H1 (cell line): ENCODE measurements at regions not wholly inside any gene's neighbourhood (a gene's known extent, or its start where the extent isn't known, plus 50 kb on each side); places are given as distances from the start of the nearest gene placed in this dataset.

Experiments
- BRCA1 ChIP-seq: IDR thresholded peaks from 2 replicates; pipeline ENCODE4 v1.6.1; 2012; ENCODE audit warnings: low read depth, low read length, improper control_type of control experiment
- CBX5 ChIP-seq: fragments of 300-800, 300-1000 bp; sonication (generic); IDR thresholded peaks from 2 replicates; pipeline ENCODE4 v1.7.1; 2016; ENCODE audit warnings: antibody characterized with exemption, low read length, low read depth
- CEBPB ChIP-seq: IDR thresholded peaks from 2 replicates; pipeline ENCODE4 v1.6.1; 2012; ENCODE audit warnings: low read depth, low read length
- CHD2 ChIP-seq: IDR thresholded peaks from 2 replicates; pipeline ENCODE4 v1.6.1; 2012; ENCODE audit warnings: low read length, improper control_type of control experiment
- EZH2 ChIP-seq: fragments of 200-600 bp; sonication (generic); IDR thresholded peaks from 2 replicates; pipeline ENCODE4 v1.7.1; 2012; ENCODE audit warnings: low read depth, mild to moderate bottlenecking, moderate library complexity, low read length, inconsistent platforms; ENCODE audit not compliant: severe bottlenecking
- FOSL1 ChIP-seq: IDR thresholded peaks from 2 replicates; pipeline ENCODE4 v1.6.1; 2011; ENCODE audit warnings: mild to moderate bottlenecking, low read depth, low read length, moderate library complexity; ENCODE audit not compliant: insufficient read depth
- JUN ChIP-seq: IDR thresholded peaks from 2 replicates; pipeline ENCODE4 v1.6.1; 2011; ENCODE audit warnings: low read depth, mild to moderate bottlenecking, improper control_type of control experiment, low read length
- NRF1 ChIP-seq: IDR thresholded peaks from 2 replicates; pipeline ENCODE4 v1.6.1; 2011; ENCODE audit warnings: mild to moderate bottlenecking, low read depth, low read length, improper control_type of control experiment
- POLR2AphosphoS5 ChIP-seq: IDR thresholded peaks from 2 replicates; pipeline ENCODE4 v1.6.1; 2011; ENCODE audit warnings: low read depth, low read length
- RAD21 ChIP-seq, 2 experiments: IDR thresholded peaks in 1 of 2; conservative IDR thresholded peaks in 1 of 2; 2 replicates each; pipeline ENCODE4 v1.6.1; 2011; ENCODE audit warnings: low read depth in 2 of 2, low read length in 2 of 2, improper control_type of control experiment in 1 of 2, inconsistent platforms in 1 of 2, mild to moderate bottlenecking in 1 of 2, moderate library complexity in 1 of 2
- SP1 ChIP-seq: IDR thresholded peaks from 2 replicates; pipeline ENCODE4 v1.6.1; 2011; ENCODE audit warnings: low read depth, low read length
- SUZ12 ChIP-seq: fragments of 200-600 bp; sonication (generic); IDR thresholded peaks from 2 replicates; pipeline ENCODE4 v1.6.1; 2012; ENCODE audit warnings: mild to moderate bottlenecking, inconsistent platforms, low read length, moderate library complexity, mixed read lengths
- TAF1 ChIP-seq: IDR thresholded peaks from 2 replicates; pipeline ENCODE4 v1.6.1; 2011; ENCODE audit warnings: mild to moderate bottlenecking, low read depth, low read length
- TF ChIP-seq, protein P1 (sequence below), 3 experiments: IDR thresholded peaks; 1 replicate in 2 of 3; 2 replicates in 1 of 3; pipeline versions ENCODE4 v1.5.1 to v1.6.1; 2011; ENCODE audit warnings: low read length in 3 of 3, mild to moderate bottlenecking in 3 of 3, inconsistent platforms in 2 of 3, low read depth in 1 of 3, moderate library complexity in 1 of 3; ENCODE audit not compliant: insufficient read depth in 1 of 3; ENCODE audit errors: control extremely low read depth in 1 of 3

DNA sequence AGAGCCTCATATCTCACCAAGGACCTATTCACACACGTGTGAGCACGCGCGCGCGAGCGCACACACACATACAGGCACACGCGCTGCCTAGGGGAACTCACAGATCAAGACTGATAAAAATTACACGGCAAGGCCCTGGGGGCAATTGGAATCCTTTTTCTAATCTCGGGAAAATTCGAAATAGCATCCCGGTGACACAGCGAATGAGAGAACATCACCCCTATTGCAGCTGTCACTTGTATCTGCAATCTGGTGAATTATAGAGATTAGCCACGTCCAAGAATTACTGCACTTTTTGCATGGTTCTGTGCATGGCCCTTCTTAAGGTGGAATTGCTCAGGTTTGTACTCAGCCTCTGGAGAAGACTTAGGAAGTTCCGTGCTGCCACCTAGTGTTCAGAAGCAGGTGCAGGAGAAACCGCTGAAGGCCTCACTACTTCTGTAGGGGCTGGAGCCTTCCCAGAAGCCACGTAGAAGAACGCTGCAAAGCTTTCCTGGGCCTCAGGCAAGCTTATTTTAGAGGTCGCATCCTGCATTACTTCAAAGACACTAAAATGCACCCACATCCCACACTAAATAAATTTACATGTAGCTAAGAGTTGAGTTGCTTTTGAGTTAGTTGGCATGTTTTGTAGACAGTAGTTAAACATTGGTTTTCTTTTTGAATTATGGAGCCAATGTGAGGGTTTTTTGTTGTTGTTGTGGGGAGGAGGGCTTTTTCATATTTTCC is 229.2 kb upstream of the CAMK1G start:
- no peak for TF ChIP-seq TAF1
- TF ChIP-seq CEBPB, result no peak
- TF ChIP-seq SUZ12, result no peak
- TF ChIP-seq POLR2AphosphoS5, result no peak
- no peak for TF ChIP-seq SP1
- TF ChIP-seq, protein P1, sequence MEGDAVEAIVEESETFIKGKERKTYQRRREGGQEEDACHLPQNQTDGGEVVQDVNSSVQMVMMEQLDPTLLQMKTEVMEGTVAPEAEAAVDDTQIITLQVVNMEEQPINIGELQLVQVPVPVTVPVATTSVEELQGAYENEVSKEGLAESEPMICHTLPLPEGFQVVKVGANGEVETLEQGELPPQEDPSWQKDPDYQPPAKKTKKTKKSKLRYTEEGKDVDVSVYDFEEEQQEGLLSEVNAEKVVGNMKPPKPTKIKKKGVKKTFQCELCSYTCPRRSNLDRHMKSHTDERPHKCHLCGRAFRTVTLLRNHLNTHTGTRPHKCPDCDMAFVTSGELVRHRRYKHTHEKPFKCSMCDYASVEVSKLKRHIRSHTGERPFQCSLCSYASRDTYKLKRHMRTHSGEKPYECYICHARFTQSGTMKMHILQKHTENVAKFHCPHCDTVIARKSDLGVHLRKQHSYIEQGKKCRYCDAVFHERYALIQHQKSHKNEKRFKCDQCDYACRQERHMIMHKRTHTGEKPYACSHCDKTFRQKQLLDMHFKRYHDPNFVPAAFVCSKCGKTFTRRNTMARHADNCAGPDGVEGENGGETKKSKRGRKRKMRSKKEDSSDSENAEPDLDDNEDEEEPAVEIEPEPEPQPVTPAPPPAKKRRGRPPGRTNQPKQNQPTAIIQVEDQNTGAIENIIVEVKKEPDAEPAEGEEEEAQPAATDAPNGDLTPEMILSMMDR (IDR thresholded peaks at IDR 0.05; ENCODE audit: control extremely low read depth in 1 of 3, insufficient read depth in 1 of 3, low read depth in 1 of 3, low read length in 3 of 3), result peak; percentile 77 to 91 (median 81)
- TF ChIP-seq EZH2, result no peak
- TF ChIP-seq BRCA1, result no peak
- TF ChIP-seq CBX5, result no peak
- TF ChIP-seq FOSL1, result no peak
- TF ChIP-seq JUN, result no peak
- no peak for TF ChIP-seq NRF1
- TF ChIP-seq CHD2, result no peak
- peak; percentile 89 to 93 for TF ChIP-seq RAD21 (IDR thresholded peaks at IDR 0.05 in 1 of 2, conservative IDR thresholded peaks at IDR 0.05 in 1 of 2; ENCODE audit: low read depth in 2 of 2, low read length in 2 of 2)
